GM12874 (cell line): ENCODE measurements at regions not wholly inside any gene's neighbourhood (a gene's known extent, or its start where the extent isn't known, plus 50 kb on each side); places are given as distances from the start of the nearest gene placed in this dataset.

Experiments
- TF ChIP-seq, protein P1 (sequence below): IDR thresholded peaks from 2 replicates; pipeline ENCODE4 v1.5.1; 2011; ENCODE audit warnings: low read depth, mild to moderate bottlenecking, control low read depth, low read length, moderate library complexity; ENCODE audit not compliant: insufficient read depth

- TF ChIP-seq, protein P1, sequence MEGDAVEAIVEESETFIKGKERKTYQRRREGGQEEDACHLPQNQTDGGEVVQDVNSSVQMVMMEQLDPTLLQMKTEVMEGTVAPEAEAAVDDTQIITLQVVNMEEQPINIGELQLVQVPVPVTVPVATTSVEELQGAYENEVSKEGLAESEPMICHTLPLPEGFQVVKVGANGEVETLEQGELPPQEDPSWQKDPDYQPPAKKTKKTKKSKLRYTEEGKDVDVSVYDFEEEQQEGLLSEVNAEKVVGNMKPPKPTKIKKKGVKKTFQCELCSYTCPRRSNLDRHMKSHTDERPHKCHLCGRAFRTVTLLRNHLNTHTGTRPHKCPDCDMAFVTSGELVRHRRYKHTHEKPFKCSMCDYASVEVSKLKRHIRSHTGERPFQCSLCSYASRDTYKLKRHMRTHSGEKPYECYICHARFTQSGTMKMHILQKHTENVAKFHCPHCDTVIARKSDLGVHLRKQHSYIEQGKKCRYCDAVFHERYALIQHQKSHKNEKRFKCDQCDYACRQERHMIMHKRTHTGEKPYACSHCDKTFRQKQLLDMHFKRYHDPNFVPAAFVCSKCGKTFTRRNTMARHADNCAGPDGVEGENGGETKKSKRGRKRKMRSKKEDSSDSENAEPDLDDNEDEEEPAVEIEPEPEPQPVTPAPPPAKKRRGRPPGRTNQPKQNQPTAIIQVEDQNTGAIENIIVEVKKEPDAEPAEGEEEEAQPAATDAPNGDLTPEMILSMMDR: no peak
These were observed 555.3 kb downstream of the TRAM1L1 start for GRCh38 chr4:116530048-116530447.

- TF ChIP-seq, protein P1: no peak
These were observed 556.2 kb downstream of the TRAM1L1 start for GRCh38 chr4:116529129-116529528.

DNA sequence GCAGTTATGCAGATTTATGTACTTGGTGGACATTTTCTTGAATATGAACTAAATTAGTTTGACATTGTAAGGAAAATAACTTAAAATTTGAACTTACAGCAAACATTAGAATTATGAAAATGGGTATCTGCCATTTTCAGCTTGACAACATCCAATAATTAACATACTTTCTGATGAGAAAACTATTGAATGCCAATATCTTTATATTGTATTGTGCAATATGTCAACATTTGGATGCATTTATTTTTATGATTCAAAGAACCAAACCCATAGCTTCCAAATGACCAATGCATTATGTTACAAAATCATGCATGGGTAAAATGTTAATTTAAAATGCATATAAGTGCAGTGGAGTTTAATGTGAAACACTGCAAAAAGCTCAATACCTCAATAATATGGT is 562.5 kb downstream of the TRAM1L1 start:
- TF ChIP-seq, protein P1: no peak

DNA sequence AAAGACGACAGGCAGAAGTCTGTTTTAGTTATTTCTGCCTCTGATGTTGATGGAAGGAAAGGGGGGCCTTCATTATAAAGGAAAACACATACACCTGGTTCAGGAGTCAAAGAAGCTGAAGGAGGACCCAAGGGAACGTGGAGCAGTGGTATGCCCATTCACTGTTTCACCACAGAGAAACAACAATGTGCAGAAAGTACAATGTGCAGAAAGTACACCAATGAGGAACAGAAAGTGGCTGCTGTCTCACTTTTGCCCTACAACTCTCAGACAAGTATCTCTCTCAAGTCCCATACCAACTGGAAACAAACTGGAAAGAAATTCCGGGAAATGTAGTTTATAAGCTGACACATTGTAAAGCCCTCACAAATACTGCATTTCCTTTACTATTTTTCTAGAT is 564.5 kb downstream of the TRAM1L1 start:
- TF ChIP-seq, protein P1: no peak

DNA sequence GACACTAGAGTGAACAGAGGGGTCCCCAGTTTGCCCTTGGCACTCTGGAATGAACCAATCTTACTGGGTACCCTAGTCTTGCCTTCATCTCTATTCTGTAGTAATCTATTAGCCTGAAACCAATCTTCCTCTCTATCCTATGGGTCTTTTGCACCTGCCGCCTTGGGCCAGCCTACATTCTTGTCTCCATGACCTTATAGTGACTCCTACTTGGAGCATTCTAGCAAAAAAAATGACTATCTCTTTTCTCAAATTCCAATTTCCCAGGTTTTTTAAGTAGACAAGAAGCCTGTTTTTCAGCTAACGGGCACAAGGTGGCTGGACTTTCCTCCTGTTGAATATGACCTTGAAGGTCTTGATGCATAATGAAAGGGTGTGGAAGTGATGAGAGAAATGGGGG is 568.7 kb downstream of the TRAM1L1 start:
- TF ChIP-seq, protein P1: no peak

- TF ChIP-seq, protein P1: no peak
These were observed 569.4 kb downstream of the TRAM1L1 start for GRCh38 chr4:116515959-116516358.

- TF ChIP-seq, protein P1: no peak
These were observed 572.8 kb downstream of the TRAM1L1 start for GRCh38 chr4:116512552-116512951.

GRCh38 chr4:116501954-116502353 is 583.4 kb downstream of the TRAM1L1 start:
- TF ChIP-seq, protein P1: no peak
